ENCODE measurements at regions not wholly inside any gene's neighbourhood (a gene's known extent, or its start where the extent isn't known, plus 50 kb on each side); places are given as distances from the start of the nearest gene placed in this dataset.

GRCh38 chr1:238409932-238410331 lies 519.2 kb upstream of the ZP4 start:
- TF ChIP-seq, protein P1, sequence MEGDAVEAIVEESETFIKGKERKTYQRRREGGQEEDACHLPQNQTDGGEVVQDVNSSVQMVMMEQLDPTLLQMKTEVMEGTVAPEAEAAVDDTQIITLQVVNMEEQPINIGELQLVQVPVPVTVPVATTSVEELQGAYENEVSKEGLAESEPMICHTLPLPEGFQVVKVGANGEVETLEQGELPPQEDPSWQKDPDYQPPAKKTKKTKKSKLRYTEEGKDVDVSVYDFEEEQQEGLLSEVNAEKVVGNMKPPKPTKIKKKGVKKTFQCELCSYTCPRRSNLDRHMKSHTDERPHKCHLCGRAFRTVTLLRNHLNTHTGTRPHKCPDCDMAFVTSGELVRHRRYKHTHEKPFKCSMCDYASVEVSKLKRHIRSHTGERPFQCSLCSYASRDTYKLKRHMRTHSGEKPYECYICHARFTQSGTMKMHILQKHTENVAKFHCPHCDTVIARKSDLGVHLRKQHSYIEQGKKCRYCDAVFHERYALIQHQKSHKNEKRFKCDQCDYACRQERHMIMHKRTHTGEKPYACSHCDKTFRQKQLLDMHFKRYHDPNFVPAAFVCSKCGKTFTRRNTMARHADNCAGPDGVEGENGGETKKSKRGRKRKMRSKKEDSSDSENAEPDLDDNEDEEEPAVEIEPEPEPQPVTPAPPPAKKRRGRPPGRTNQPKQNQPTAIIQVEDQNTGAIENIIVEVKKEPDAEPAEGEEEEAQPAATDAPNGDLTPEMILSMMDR (IDR thresholded peaks at IDR 0.05; ENCODE audit: low read length) = no peak
- TF ChIP-seq EZH2phosphoT487 (IDR thresholded peaks at IDR 0.05; ENCODE audit: low read length) (no peak), EZH2 (optimal IDR thresholded peaks at IDR 0.05; ENCODE audit: low read depth, low read length) (no peak)

All from MM.1S (cell line).